CD14-positive monocyte (primary cell): ENCODE measurements at regions not wholly inside any gene's neighbourhood (a gene's known extent, or its start where the extent isn't known, plus 50 kb on each side); places are given as distances from the start of the nearest gene placed in this dataset.
A peak's percentile ranks its signal among the peaks of the same experiment; 100 is the strongest.

Source experiments
- DNase-seq, 3 donors: peaks; one replicate each; pipeline ENCODE4 v3.0.0-alpha.2; 2011 to 2022
- H2AFZ ChIP-seq: 2 replicates; pipeline ENCODE4 v1.6.0; 2012; ENCODE audit warnings: mild to moderate bottlenecking, low read depth, low read length, inconsistent platforms; ENCODE audit not compliant: insufficient read depth, poor library complexity, severe bottlenecking
- H3K27ac ChIP-seq, 2 donors: 1 replicate in 1 of 2; 2 replicates in 1 of 2; pipeline ENCODE4 v1.5.1; 2012 to 2013; ENCODE audit warnings: low read length in 2 of 2, control low read depth in 1 of 2, inconsistent platforms in 1 of 2, low read depth in 1 of 2, mild to moderate bottlenecking in 1 of 2
- H3K27me3 ChIP-seq, 2 donors: one replicate each; pipeline versions ENCODE4 v1.6.0 to v1.6.1; 2011 to 2013; ENCODE audit warnings: low read length in 2 of 2; ENCODE audit not compliant: control insufficient read depth in 2 of 2, insufficient read depth in 2 of 2
- H3K36me3 ChIP-seq, 2 donors: replicated peaks in 1 of 2; 1 replicate in 1 of 2; 2 replicates in 1 of 2; pipeline versions ENCODE4 v1.5.1 to v1.6.1; 2012 to 2013; ENCODE audit warnings: low read length in 2 of 2, control low read depth in 1 of 2, inconsistent platforms in 1 of 2, mild to moderate bottlenecking in 1 of 2; ENCODE audit not compliant: insufficient read depth in 2 of 2, control insufficient read depth in 1 of 2
- H3K4me1 ChIP-seq, 2 donors: 1 replicate in 1 of 2; 2 replicates in 1 of 2; pipeline versions ENCODE4 v1.5.1 to v1.6.1; 2012 to 2013; ENCODE audit warnings: low read length in 2 of 2, control low read depth in 1 of 2, inconsistent platforms in 1 of 2, mild to moderate bottlenecking in 1 of 2, moderate library complexity in 1 of 2; ENCODE audit not compliant: insufficient read depth in 2 of 2, control insufficient read depth in 1 of 2
- H3K4me2 ChIP-seq: replicated peaks from 2 replicates; pipeline ENCODE3; 2012; ENCODE audit warnings: low read length, moderate library complexity, mild to moderate bottlenecking; ENCODE audit not compliant: poor library complexity, severe bottlenecking; ENCODE audit errors: extremely low read depth
- H3K4me3 ChIP-seq, 3 experiments: fragments of 200-600 bp in 1 of 3; sonication (generic) in 1 of 3; replicated peaks in 1 of 3; 1 replicate in 2 of 3; 2 replicates in 1 of 3; pipeline ENCODE4 v1.5.1; 2011 to 2013; ENCODE audit warnings: low read length in 3 of 3, mild to moderate bottlenecking in 3 of 3, control low read depth in 2 of 3, low read depth in 2 of 3, inconsistent platforms in 1 of 3, moderate library complexity in 1 of 3
- H3K79me2 ChIP-seq: 2 replicates; pipeline ENCODE4 v1.6.0; 2012; ENCODE audit warnings: mild to moderate bottlenecking, control low read depth, inconsistent platforms, low read length, moderate library complexity; ENCODE audit not compliant: insufficient read depth
- H3K9ac ChIP-seq: 2 replicates; pipeline ENCODE4 v1.6.0; 2017; ENCODE audit warnings: low read length, mild to moderate bottlenecking; ENCODE audit not compliant: insufficient read depth, poor library complexity, severe bottlenecking
- H3K9me3 ChIP-seq, 2 donors: replicated peaks in 1 of 2; 1 replicate in 1 of 2; 2 replicates in 1 of 2; pipeline versions ENCODE4 v1.5.1 to v1.6.1; 2012 to 2013; ENCODE audit warnings: low read length in 2 of 2, control low read depth in 1 of 2; ENCODE audit not compliant: control insufficient read depth in 1 of 2, insufficient read depth in 1 of 2
- H4K20me1 ChIP-seq: 2 replicates; pipeline ENCODE4 v1.6.0; 2012; ENCODE audit warnings: mild to moderate bottlenecking, low read length, control low read depth, moderate library complexity; ENCODE audit not compliant: insufficient read depth
- H3K27ac Mint-ChIP-seq, 7 donors: one replicate each; pipeline ENCODE4 v1.8.0; 2020; ENCODE audit warnings: mild to moderate bottlenecking in 7 of 7, mixed read lengths in 7 of 7, moderate library complexity in 6 of 7, inconsistent platforms in 2 of 7
- H3K27me3 Mint-ChIP-seq, 3 donors: one replicate each; pipeline ENCODE4 v1.8.0; 2021 to 2022; ENCODE audit warnings: low read depth in 3 of 3, mild to moderate bottlenecking in 3 of 3, mixed read lengths in 3 of 3, moderate library complexity in 3 of 3, inconsistent platforms in 1 of 3
- H3K36me3 Mint-ChIP-seq, 2 donors: one replicate each; pipeline ENCODE4 v1.8.0; 2020; ENCODE audit warnings: mixed read lengths in 2 of 2, inconsistent platforms in 1 of 2, mild to moderate bottlenecking in 1 of 2
- H3K4me1 Mint-ChIP-seq: one replicate; pipeline ENCODE4 v1.8.0; 2020; ENCODE audit warnings: mild to moderate bottlenecking, mixed read lengths
- H3K4me3 Mint-ChIP-seq, 2 donors: one replicate each; pipeline ENCODE4 v1.8.0; 2020; ENCODE audit warnings: mild to moderate bottlenecking in 2 of 2, mixed read lengths in 2 of 2, moderate library complexity in 1 of 2
- H3K9me3 Mint-ChIP-seq, 7 donors: one replicate each; pipeline ENCODE4 v1.8.0; 2020 to 2022; ENCODE audit warnings: mixed read lengths in 7 of 7, mild to moderate bottlenecking in 6 of 7, moderate library complexity in 6 of 7, inconsistent platforms in 2 of 7
- WGBS: methylation state at CpG from one replicate; pipeline ENCODE4 v1.1.5; 2013; ENCODE audit warnings: missing lambda C conversion rate; ENCODE audit not compliant: insufficient coverage; 5-methylcytosine and 5-hydroxymethylcytosine counted together
- intact Hi-C, 2 donors: fragments of 100-400 bp; cut with micrococcal nuclease; formaldehyde crosslinking; loops; one replicate each; pipeline versions ENCODE4 v1.15.0 to v1.15.1; 2023
- TF ChIP-seq, protein P1 (sequence below): fragments of 200-600 bp; IDR thresholded peaks from one replicate; pipeline ENCODE4 v1.8.0; 2022; ENCODE audit warnings: antibody characterized with exemption, mild to moderate bottlenecking

DNA sequence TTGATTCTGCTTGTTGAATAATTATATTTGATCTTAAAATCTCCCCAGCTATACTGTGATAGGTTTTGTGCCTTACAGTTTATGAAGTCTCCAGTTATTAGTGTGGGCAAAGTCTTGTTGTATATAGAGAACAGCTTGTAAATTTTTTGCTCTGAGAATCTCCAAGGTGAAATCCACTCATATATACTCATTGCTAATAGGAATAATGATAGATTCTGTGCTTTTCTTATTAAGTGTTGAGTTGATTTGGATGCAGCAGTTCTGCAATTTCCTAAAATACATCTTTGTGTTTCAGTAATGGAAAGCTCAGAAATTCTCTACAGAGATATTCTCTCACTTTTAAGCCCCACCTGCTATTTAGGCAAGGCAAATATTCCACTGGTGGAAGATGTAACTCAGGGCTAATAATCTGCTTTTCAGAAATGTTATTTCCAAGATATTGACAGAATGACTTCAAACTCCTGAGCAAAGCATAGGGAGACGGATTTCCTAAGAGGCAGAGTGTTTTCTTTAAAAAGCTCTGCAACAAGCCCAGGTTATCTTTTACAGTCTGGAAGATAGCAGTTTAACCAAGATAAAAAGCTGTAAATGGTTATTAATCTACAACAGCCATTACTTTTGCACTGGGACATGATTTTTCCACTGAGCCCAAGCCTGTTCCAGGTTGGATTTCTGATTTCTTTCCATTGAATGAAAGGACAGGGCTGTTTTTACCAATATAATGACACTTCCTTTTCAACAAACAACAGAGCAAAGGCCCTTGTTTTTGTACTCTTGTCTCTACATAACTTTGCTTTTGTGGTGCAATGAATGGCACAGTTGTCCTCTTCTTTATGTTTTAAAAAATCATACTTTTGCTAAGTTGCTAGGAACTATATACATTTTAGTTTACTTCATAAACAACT, 239.9 kb upstream of the ATP2B1 start:
- Histone ChIP-seq H2AFZ (no peak overlapping the region), H3K27me3 (no peaks in the 10 kb centered on the region), H3K4me1 (peaks cover 3 to 9% of the 10 kb centered on the region in 2 donors), H3K27ac (no peak overlapping the region), H3K36me3 (no peaks in the 10 kb centered on the region), H3K79me2 (no peaks in the 10 kb centered on the region), H3K9me3 (no peaks in the 10 kb centered on the region), H3K9ac (no peak overlapping the region), H3K4me3 (no peak overlapping the region), H4K20me1 (no peaks in the 10 kb centered on the region), H3K4me2 (no peak overlapping the region)
- TF ChIP-seq, protein P1, sequence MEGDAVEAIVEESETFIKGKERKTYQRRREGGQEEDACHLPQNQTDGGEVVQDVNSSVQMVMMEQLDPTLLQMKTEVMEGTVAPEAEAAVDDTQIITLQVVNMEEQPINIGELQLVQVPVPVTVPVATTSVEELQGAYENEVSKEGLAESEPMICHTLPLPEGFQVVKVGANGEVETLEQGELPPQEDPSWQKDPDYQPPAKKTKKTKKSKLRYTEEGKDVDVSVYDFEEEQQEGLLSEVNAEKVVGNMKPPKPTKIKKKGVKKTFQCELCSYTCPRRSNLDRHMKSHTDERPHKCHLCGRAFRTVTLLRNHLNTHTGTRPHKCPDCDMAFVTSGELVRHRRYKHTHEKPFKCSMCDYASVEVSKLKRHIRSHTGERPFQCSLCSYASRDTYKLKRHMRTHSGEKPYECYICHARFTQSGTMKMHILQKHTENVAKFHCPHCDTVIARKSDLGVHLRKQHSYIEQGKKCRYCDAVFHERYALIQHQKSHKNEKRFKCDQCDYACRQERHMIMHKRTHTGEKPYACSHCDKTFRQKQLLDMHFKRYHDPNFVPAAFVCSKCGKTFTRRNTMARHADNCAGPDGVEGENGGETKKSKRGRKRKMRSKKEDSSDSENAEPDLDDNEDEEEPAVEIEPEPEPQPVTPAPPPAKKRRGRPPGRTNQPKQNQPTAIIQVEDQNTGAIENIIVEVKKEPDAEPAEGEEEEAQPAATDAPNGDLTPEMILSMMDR = no peak
- DNase-seq = no peak
- Mint-ChIP-seq H3K27me3 (no peaks in the 10 kb centered on the region), H3K4me3 (no peak overlapping the region), H3K27ac (peak overlapping the region in 4 of 7 donors; percentile 35 to 51 (median 42)), H3K36me3 (no peaks in the 10 kb centered on the region), H3K9me3 (no peaks in the 10 kb centered on the region), H3K4me1 (peaks cover 14% of the 10 kb centered on the region)
- intact Hi-C loops = no loop called here
- no CpG with 5 or more reads among the region's 1 CpG for WGBS

GRCh38 chr12:89947437-89948270, 239.0 kb upstream of the ATP2B1 start:
- no peak overlapping the region for H3K27ac ChIP-seq
- H2AFZ ChIP-seq = no peak overlapping the region
- intact Hi-C loops = no loop called here
- no peaks in the 10 kb centered on the region for H3K79me2 ChIP-seq
- H3K27me3 Mint-ChIP-seq = no peaks in the 10 kb centered on the region
- peaks cover 3 to 9% of the 10 kb centered on the region in 2 donors for H3K4me1 ChIP-seq
- no peak overlapping the region for H3K9ac ChIP-seq
- no peaks in the 10 kb centered on the region for H3K27me3 ChIP-seq
- no peak overlapping the region for H3K4me2 ChIP-seq
- DNase-seq = peak; percentile 25 to 67 (median 56)
- H3K4me3 Mint-ChIP-seq = no peak overlapping the region
- no peaks in the 10 kb centered on the region for H3K36me3 ChIP-seq
- no peaks in the 10 kb centered on the region for H3K9me3 Mint-ChIP-seq
- H4K20me1 ChIP-seq = no peaks in the 10 kb centered on the region
- peak overlapping the region in 4 of 7 donors; percentile 22 to 51 (median 40) for H3K27ac Mint-ChIP-seq
- H3K36me3 Mint-ChIP-seq = no peaks in the 10 kb centered on the region
- peaks cover 14% of the 10 kb centered on the region for H3K4me1 Mint-ChIP-seq
- H3K4me3 ChIP-seq = no peak overlapping the region
- WGBS = no CpG with 5 or more reads among the region's 5 CpGs
- TF ChIP-seq, protein P1 = no peak
- H3K9me3 ChIP-seq = no peaks in the 10 kb centered on the region
